B cell (primary cell): ENCODE measurements at regions not wholly inside any gene's neighbourhood (a gene's known extent, or its start where the extent isn't known, plus 50 kb on each side); places are given as distances from the start of the nearest gene placed in this dataset.

Experiments used
- ATAC-seq: fragments of 200-7000 bp; cut with Tn5 transposase; one replicate; pipeline ENCODE4 v1.10.0; 2021; ENCODE audit warnings: low read depth, mild to moderate bottlenecking, moderate number of reproducible peaks, moderate library complexity
- CTCF ChIA-PET: fragments of 350-600 bp; sonication (Branson Sonifier 250); formaldehyde crosslinking; loops from one replicate; lab custom pipeline; 2021; ENCODE audit warnings: antibody characterized with exemption, inconsistent platforms; lab: Charles Lee
- POLR2A ChIA-PET: fragments of 350-600 bp; sonication (Branson Sonifier 250); formaldehyde crosslinking; loops from one replicate; lab custom pipeline; 2021; ENCODE audit warnings: antibody characterized with exemption; lab: Charles Lee
- DNase-seq: peaks from one replicate; pipeline ENCODE4 v3.0.0; 2013
- H2AFZ ChIP-seq: 2 replicates; pipeline ENCODE4 v1.6.1; 2012; ENCODE audit warnings: mild to moderate bottlenecking, low read depth, low read length; ENCODE audit not compliant: insufficient read depth, poor library complexity, severe bottlenecking
- H3K27ac ChIP-seq, 2 donors: 1 replicate in 1 of 2; 2 replicates in 1 of 2; pipeline ENCODE4 v1.5.1; 2012 to 2013; ENCODE audit warnings: low read length in 2 of 2, mild to moderate bottlenecking in 2 of 2, moderate library complexity in 1 of 2
- H3K27me3 ChIP-seq, 4 experiments: fragments of 200-600 bp in 1 of 4; sonication (generic) in 1 of 4; replicated peaks in 1 of 4; 1 replicate in 2 of 4; 2 replicates in 2 of 4; pipeline versions ENCODE4 v1.6.1 to v1.7.0; 2013 to 2016; ENCODE audit warnings: low read length in 3 of 4, mild to moderate bottlenecking in 2 of 4, mixed read lengths in 1 of 4, moderate library complexity in 1 of 4; ENCODE audit not compliant: insufficient read depth in 4 of 4, control insufficient read depth in 3 of 4; ENCODE audit errors: control extremely low read depth in 1 of 4
- H3K36me3 ChIP-seq, 2 experiments: replicated peaks in 1 of 2; 1 replicate in 1 of 2; 2 replicates in 1 of 2; pipeline versions ENCODE4 v1.6.1 to v1.7.1; 2013; ENCODE audit warnings: low read length in 1 of 2; ENCODE audit not compliant: insufficient read depth in 2 of 2, control insufficient read depth in 1 of 2; ENCODE audit errors: control extremely low read depth in 1 of 2, extremely low read depth in 1 of 2
- H3K4me1 ChIP-seq, 2 donors: fragments of 200-600 bp in 1 of 2; sonication (generic) in 1 of 2; 1 replicate in 1 of 2; 2 replicates in 1 of 2; pipeline versions ENCODE4 v1.5.1 to v1.6.1; 2013 to 2017; ENCODE audit warnings: low read length in 2 of 2; ENCODE audit not compliant: control insufficient read depth in 2 of 2, insufficient read depth in 2 of 2
- H3K4me2 ChIP-seq: replicated peaks from 2 replicates; pipeline ENCODE3; 2012; ENCODE audit warnings: mild to moderate bottlenecking, low read depth, low read length; ENCODE audit not compliant: poor library complexity, severe bottlenecking
- H3K4me3 ChIP-seq, 5 experiments: fragments of 200-600 bp in 1 of 5; sonication (generic) in 1 of 5; 1 replicate in 3 of 5; 2 replicates in 2 of 5; pipeline versions ENCODE4 v1.5.1 to v1.7.0; 2011 to 2016; ENCODE audit warnings: low read length in 4 of 5, mild to moderate bottlenecking in 4 of 5, low read depth in 2 of 5, control low read depth in 1 of 5, moderate library complexity in 1 of 5; ENCODE audit not compliant: insufficient read depth in 1 of 5; ENCODE audit errors: control extremely low read depth in 1 of 5, extremely low read depth in 1 of 5
- H3K79me2 ChIP-seq: fragments of 200-600 bp; sonication (generic); one replicate; pipeline ENCODE4 v1.6.0; 2016; ENCODE audit warnings: low read length; ENCODE audit not compliant: control insufficient read depth, insufficient read depth
- H3K9ac ChIP-seq: fragments of 200-600 bp; sonication (generic); 2 replicates; pipeline ENCODE4 v1.6.1; 2017; ENCODE audit warnings: mild to moderate bottlenecking, low read length, moderate library complexity
- H3K9me3 ChIP-seq, 3 donors: one replicate each; pipeline versions ENCODE4 v1.6.1 to v1.7.1; 2013; ENCODE audit warnings: low read length in 2 of 3; ENCODE audit not compliant: control insufficient read depth in 2 of 3, insufficient read depth in 1 of 3; ENCODE audit errors: control extremely low read depth in 1 of 3
- H4K20me1 ChIP-seq: 2 replicates; pipeline ENCODE4 v1.6.0; 2012; ENCODE audit warnings: mild to moderate bottlenecking, low read length; ENCODE audit not compliant: insufficient read depth, control insufficient read depth, poor library complexity, severe bottlenecking
- H3K27ac Mint-ChIP-seq: one replicate; pipeline ENCODE4 v1.8.0; 2021; ENCODE audit warnings: mixed read lengths
- H3K27me3 Mint-ChIP-seq: one replicate; pipeline ENCODE4 v1.8.0; 2021; ENCODE audit warnings: mixed read lengths
- H3K4me1 Mint-ChIP-seq: one replicate; pipeline ENCODE4 v1.8.0; 2021; ENCODE audit warnings: mixed read lengths
- H3K4me3 Mint-ChIP-seq: one replicate; pipeline ENCODE4 v1.8.0; 2021; ENCODE audit warnings: mixed read lengths
- H3K9me3 Mint-ChIP-seq: one replicate; pipeline ENCODE4 v1.8.0; 2022; ENCODE audit warnings: mixed read lengths; ENCODE audit not compliant: insufficient read depth
- CTCF ChIP-seq: fragments of 200-600 bp; IDR thresholded peaks from one replicate; pipeline ENCODE4 v1.8.0; 2022; ENCODE audit warnings: antibody characterized with exemption, mild to moderate bottlenecking
- EZH2 ChIP-seq: IDR thresholded peaks from 2 replicates; pipeline ENCODE4 v1.6.1; 2012; ENCODE audit warnings: borderline replicate concordance, low read depth, mild to moderate bottlenecking, moderate library complexity, low read length; ENCODE audit not compliant: insufficient read depth, poor library complexity, severe bottlenecking
- WGBS: methylation state at CpG from one replicate; pipeline ENCODE4 v1.1.5; 2013; ENCODE audit warnings: missing lambda C conversion rate; ENCODE audit not compliant: insufficient coverage; 5-methylcytosine and 5-hydroxymethylcytosine counted together
- intact Hi-C: fragments of 100-400 bp; cut with micrococcal nuclease; formaldehyde crosslinking; loops from one replicate; pipeline ENCODE4 v1.10.0; 2022

GRCh38 chr2:219766658-219767057 lies 139.2 kb downstream of the SLC4A3 start:
- DNase-seq (no peak), ATAC-seq (no peak)
- POLR2A ChIA-PET, result no interaction called here
- H3K9me3 Mint-ChIP-seq, result peaks cover 3% of the 10 kb centered on the region
- Histone ChIP-seq H2AFZ (no peak overlapping the region), H3K9me3 (peaks cover 0 to 18% (median 0%) of the 10 kb centered on the region in 3 donors), H3K27me3 (no peaks in the 10 kb centered on the region), H3K4me3 (no peak overlapping the region), H3K9ac (no peak overlapping the region), H3K4me1 (no peaks in the 10 kb centered on the region), H3K4me2 (no peak overlapping the region), H3K79me2 (no peaks in the 10 kb centered on the region), H3K27ac (no peak overlapping the region), H4K20me1 (no peaks in the 10 kb centered on the region), H3K36me3 (no peaks in the 10 kb centered on the region)
- H3K27me3 Mint-ChIP-seq, result no peaks in the 10 kb centered on the region
- CTCF ChIA-PET, result no interaction called here
- no peak overlapping the region for H3K27ac Mint-ChIP-seq
- no peak for TF ChIP-seq CTCF
- TF ChIP-seq EZH2, result no peak
- H3K4me3 Mint-ChIP-seq, result no peak overlapping the region
- WGBS, result 96% methylated on average over 5 of the region's 5 CpGs
- H3K4me1 Mint-ChIP-seq, result no peaks in the 10 kb centered on the region
- intact Hi-C loops, result no loop called here

GRCh38 chr2:219769090-219769910 lies 141.9 kb downstream of the SLC4A3 start:
- no peaks in the 10 kb centered on the region for H3K27me3 Mint-ChIP-seq
- ChIA-PET POLR2A (no interaction called here), CTCF (no interaction called here)
- H2AFZ ChIP-seq, result no peak overlapping the region
- TF ChIP-seq EZH2 (no peak), CTCF (no peak)
- no peaks in the 10 kb centered on the region for H3K4me1 ChIP-seq
- H3K9ac ChIP-seq, result no peak overlapping the region
- intact Hi-C loops, result no loop called here
- H3K27me3 ChIP-seq, result no peaks in the 10 kb centered on the region
- no peaks in the 10 kb centered on the region for H3K36me3 ChIP-seq
- no peak for ATAC-seq
- 85% methylated on average over 11 of the region's 16 CpGs for WGBS
- H3K79me2 ChIP-seq, result no peaks in the 10 kb centered on the region
- H3K4me2 ChIP-seq, result no peak overlapping the region
- H3K9me3 Mint-ChIP-seq, result peaks cover 3% of the 10 kb centered on the region
- no peak overlapping the region for H3K4me3 Mint-ChIP-seq
- DNase-seq, result no peak
- H4K20me1 ChIP-seq, result no peaks in the 10 kb centered on the region
- H3K4me1 Mint-ChIP-seq, result no peaks in the 10 kb centered on the region
- H3K27ac ChIP-seq, result no peak overlapping the region
- H3K27ac Mint-ChIP-seq, result no peak overlapping the region
- no peak overlapping the region for H3K4me3 ChIP-seq
- peaks cover 0 to 22% (median 0%) of the 10 kb centered on the region in 3 donors for H3K9me3 ChIP-seq
